ENCODE measurements at regions not wholly inside any gene's neighbourhood (a gene's known extent, or its start where the extent isn't known, plus 50 kb on each side); places are given as distances from the start of the nearest gene placed in this dataset.

GRCh38 chr7:24063721-24064120, 220.3 kb upstream of the NPY start:
- H4K20me1 ChIP-seq (ENCODE audit: insufficient read depth) = no peaks in the 10 kb centered on the region
- WGBS (ENCODE audit: low lambda C conversion rate) = 71% methylated on average over 6 of the region's 6 CpGs
- H3K79me2 ChIP-seq (ENCODE audit: insufficient read depth) = no peaks in the 10 kb centered on the region
- DNase-seq = no peak
- ChIA-PET CTCF (no interaction called here), POLR2A (no interaction called here)
- no peaks in the 10 kb centered on the region for H3K9me2 ChIP-seq
- H3K4me1 ChIP-seq (ENCODE audit: control insufficient read depth in 1 of 2, insufficient read depth in 2 of 2, low read depth in 1 of 2, low read length in 1 of 2) = no peaks in the 10 kb centered on the region
- H3K9me3 ChIP-seq = no peaks in the 10 kb centered on the region
- H3K4me2 ChIP-seq = no peak overlapping the region
- no peak overlapping the region for H2AFZ ChIP-seq (ENCODE audit: low read depth)
- no peak overlapping the region for H3K9ac ChIP-seq
- H3F3A ChIP-seq (replicated peaks; ENCODE audit: insufficient read depth) = no peaks in the 10 kb centered on the region
- TF ChIP-seq USF1 (IDR thresholded peaks at IDR 0.05; ENCODE audit: borderline replicate concordance, low read depth) (no peak), IRF3 (IDR thresholded peaks at IDR 0.05; ENCODE audit: low read depth, low read length) (no peak), EP300 (IDR thresholded peaks at IDR 0.05; ENCODE audit: borderline replicate concordance in 1 of 2, low read depth in 1 of 2, low read length in 1 of 2) (no peak), MAX (IDR thresholded peaks at IDR 0.05; ENCODE audit: low read depth) (no peak), SIN3A (IDR thresholded peaks at IDR 0.05; ENCODE audit: borderline replicate concordance, low read depth, low read length) (no peak), RCOR1 (IDR thresholded peaks at IDR 0.05; ENCODE audit: low read length) (no peak), CHD2 (IDR thresholded peaks at IDR 0.05; ENCODE audit: low read length, partially characterized antibody) (no peak), PBX3 (IDR thresholded peaks at IDR 0.05) (no peak), SMC3 (IDR thresholded peaks at IDR 0.05; ENCODE audit: low read depth, low read length) (no peak), ELF1 (IDR thresholded peaks at IDR 0.05) (no peak), ZBTB33 (IDR thresholded peaks at IDR 0.05; ENCODE audit: borderline replicate concordance, low read depth) (no peak), POLR2AphosphoS5 (IDR thresholded peaks at IDR 0.05; ENCODE audit: low read depth, low read length) (no peak), FOXJ3 (CRISPR knock-in tag; IDR thresholded peaks at IDR 0.05) (no peak), REST (IDR thresholded peaks at IDR 0.05; ENCODE audit: low read depth, low read length) (no peak), MEF2A (IDR thresholded peaks at IDR 0.05; ENCODE audit: borderline replicate concordance, low read depth) (no peak), RFX5 (IDR thresholded peaks at IDR 0.05; ENCODE audit: low read length) (no peak), FOXM1 (IDR thresholded peaks at IDR 0.05; ENCODE audit: low read depth) (no peak)
- H3K27ac ChIP-seq (ENCODE audit: low read depth in 2 of 2, low read length in 1 of 2) = no peak overlapping the region
- no peak overlapping the region for H3K4me3 ChIP-seq (ENCODE audit: low read depth in 2 of 2, low read length in 1 of 2)
- no peaks in the 10 kb centered on the region for H3K27me3 ChIP-seq (ENCODE audit: insufficient read depth)
- H3K36me3 ChIP-seq (replicated peaks in 1 of 2; ENCODE audit: control insufficient read depth in 1 of 2, insufficient read depth in 2 of 2, low read length in 1 of 2) = no peaks in the 10 kb centered on the region

All from SK-N-SH (cell line).